ENCODE measurements at regions not wholly inside any gene's neighbourhood (a gene's known extent, or its start where the extent isn't known, plus 50 kb on each side); places are given as distances from the start of the nearest gene placed in this dataset.
"Not testable (repeated sequence)": the region's sequence is repeated elsewhere in the genome, so short reads cannot be mapped to it uniquely, and the experiment has no call there.

GRCh38 chr9:81741103-81741502 lies 51.8 kb upstream of the TLE1 start:
- no peak for DNase-seq

GRCh38 chr9:81748091-81748490 lies 58.7 kb upstream of the TLE1 start:
- no peak for DNase-seq

- no peak for DNase-seq
Measured at GRCh38 chr9:81753436-81753835, 64.1 kb upstream of the TLE1 start.

- no peak for DNase-seq
Measured at GRCh38 chr9:81754245-81754644, 64.9 kb upstream of the TLE1 start.

GRCh38 chr9:81755721-81756120 lies 66.4 kb upstream of the TLE1 start:
- DNase-seq, result no peak

GRCh38 chr9:81756561-81756960 lies 67.2 kb upstream of the TLE1 start:
- no peak for DNase-seq

- no peak for DNase-seq
Measured at GRCh38 chr9:81758123-81758797, 68.9 kb upstream of the TLE1 start.

- no peak for DNase-seq
Measured at GRCh38 chr9:81759680-81760215, 70.4 kb upstream of the TLE1 start.

- no peak for DNase-seq
Measured at GRCh38 chr9:81767921-81768320, 78.6 kb upstream of the TLE1 start.

- no peak for DNase-seq
Measured at GRCh38 chr9:81771571-81771970, 82.2 kb upstream of the TLE1 start.

GRCh38 chr9:81772144-81772543 lies 82.8 kb upstream of the TLE1 start:
- DNase-seq, result no peak

- peak; percentile 3 for DNase-seq
Measured at GRCh38 chr9:81776390-81776789, 87.0 kb upstream of the TLE1 start.

GRCh38 chr9:81776834-81777233 lies 87.5 kb upstream of the TLE1 start:
- DNase-seq, result no peak

- DNase-seq, result no peak
Measured at GRCh38 chr9:81777482-81777881, 88.1 kb upstream of the TLE1 start.

- DNase-seq, result no peak
Measured at GRCh38 chr9:81782313-81782995, 93.1 kb upstream of the TLE1 start.

GRCh38 chr9:81787747-81788632 lies 98.6 kb upstream of the TLE1 start:
- DNase-seq, result no peak

GRCh38 chr9:81789721-81790120 lies 100.4 kb upstream of the TLE1 start:
- DNase-seq, result no peak

- no peak for DNase-seq
Measured at GRCh38 chr9:81790166-81790565, 100.8 kb upstream of the TLE1 start.

GRCh38 chr9:81791076-81791475 lies 101.7 kb upstream of the TLE1 start:
- DNase-seq, result no peak

GRCh38 chr9:81798606-81799005 lies 109.3 kb upstream of the TLE1 start:
- DNase-seq, result no peak

- DNase-seq, result no peak
Measured at GRCh38 chr9:81801190-81801589, 111.8 kb upstream of the TLE1 start.

- DNase-seq, result no peak
Measured at GRCh38 chr9:81804306-81804705, 115.0 kb upstream of the TLE1 start.

GRCh38 chr9:81811688-81812087 lies 116.5 kb upstream of the SPATA31D4 start:
- DNase-seq, result not testable (repeated sequence)

- DNase-seq, result no peak
Measured at GRCh38 chr9:81814401-81814793, 113.8 kb upstream of the SPATA31D4 start.
